CD4-positive, alpha-beta T cell treated with Interleukin-17A for 1 hour (primary cell): ENCODE measurements at regions not wholly inside any gene's neighbourhood (a gene's known extent, or its start where the extent isn't known, plus 50 kb on each side); places are given as distances from the start of the nearest gene placed in this dataset.

Experiments
- DNase-seq: peaks from one replicate; pipeline ENCODE4 v3.0.0-alpha.2; 2020

- DNase-seq, result no peak
Measured at GRCh38 chr5:52504584-52505240, 283.0 kb upstream of the ITGA1 start.

DNA sequence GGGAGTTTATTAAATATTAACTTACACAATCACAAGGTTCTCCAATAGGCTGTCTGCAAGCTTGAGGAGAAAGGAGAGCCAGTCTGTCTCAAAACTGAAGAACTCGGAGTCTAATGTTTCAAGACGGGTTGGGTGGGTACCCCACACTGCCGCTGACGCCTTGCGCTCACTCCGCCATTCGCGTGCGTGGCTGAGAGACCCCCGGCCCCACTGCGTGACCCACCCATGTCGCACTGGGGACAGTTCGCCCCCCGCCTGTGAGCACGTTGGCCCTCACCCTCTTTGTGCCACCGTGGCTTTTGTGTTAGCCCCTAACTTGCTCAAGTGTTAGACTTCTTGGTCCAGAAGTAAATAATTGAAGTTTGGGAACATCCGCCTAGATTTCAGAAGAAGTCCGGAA, 270.0 kb upstream of the ITGA1 start:
- DNase-seq, result no peak

DNA sequence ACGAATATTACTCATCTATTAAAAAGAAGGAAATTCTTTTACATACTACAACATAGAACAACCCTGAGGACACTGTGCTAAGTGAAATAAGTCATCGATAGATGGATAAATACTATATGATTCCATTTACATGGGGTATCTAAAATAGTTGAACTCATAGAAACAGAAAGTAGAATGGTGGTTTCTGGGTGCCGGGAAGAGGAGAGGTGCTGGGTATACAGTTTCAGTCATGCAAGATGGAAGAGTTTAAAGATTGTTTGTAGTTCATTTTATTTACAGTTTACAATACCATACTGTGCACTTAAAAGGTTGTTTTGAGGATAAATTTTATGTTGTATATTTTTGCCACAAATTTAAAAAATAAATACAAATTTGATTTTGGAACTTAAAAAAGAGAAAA, 267.5 kb upstream of the ITGA1 start:
- no peak for DNase-seq

- no peak for DNase-seq
Measured at GRCh38 chr5:52521236-52521635, 266.5 kb upstream of the ITGA1 start.

DNA sequence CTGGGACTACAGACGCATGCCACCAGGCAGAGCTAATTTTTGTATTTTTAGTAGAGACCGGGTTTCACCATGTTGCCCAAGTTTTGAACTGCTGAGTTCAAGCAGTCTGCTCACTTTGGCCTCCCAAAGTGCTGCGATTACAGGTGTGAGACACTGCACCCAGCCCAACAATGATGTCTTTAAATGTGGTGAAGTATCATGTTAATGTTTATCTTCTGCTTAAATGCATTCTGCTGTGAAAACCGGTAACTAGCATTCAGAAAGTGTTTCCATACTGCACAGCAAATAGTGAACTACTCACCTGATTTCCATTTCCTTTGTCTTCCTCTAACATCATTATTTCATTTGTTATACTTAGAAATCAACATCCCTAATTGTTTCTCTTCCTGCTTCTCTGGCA, 264.0 kb upstream of the ITGA1 start:
- no peak for DNase-seq

DNA sequence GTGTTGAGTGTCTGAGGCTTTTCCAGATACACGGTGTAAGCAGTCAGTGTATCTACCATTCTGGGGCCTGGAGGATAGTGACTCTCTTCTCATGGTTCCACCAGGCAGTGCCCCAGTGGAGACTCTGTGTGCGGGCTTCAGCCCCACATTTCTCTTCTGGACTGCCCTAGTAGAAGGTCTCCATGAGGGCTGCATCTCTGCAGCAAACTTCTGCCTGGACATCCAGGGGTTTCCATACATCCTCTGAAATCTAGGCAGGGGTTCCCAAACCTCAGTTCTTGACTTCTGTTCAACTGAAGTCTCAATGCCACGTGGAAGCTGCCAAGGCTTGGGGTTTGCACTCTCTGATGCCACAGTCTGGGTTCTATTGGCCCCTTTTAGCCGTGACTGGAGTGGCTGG, 256.6 kb upstream of the ITGA1 start:
- DNase-seq, result no peak

DNA sequence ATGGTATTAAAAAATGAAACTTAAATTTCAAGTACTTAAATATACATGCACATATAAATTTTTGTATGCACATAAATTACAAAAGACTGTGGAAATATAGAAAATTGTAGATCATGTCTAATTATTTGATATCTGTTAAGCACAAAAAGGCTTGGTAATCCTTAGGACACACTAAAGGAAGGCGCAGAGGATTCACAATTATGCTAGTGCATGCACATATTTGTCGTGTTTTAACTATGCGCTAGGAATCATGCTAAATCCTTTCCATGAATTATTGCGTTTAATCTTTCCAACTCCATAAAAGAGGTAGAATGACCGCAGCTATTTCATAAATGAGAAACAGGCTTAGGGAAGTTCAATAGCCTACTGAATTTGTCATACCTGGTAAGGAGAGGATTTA, 244.1 kb upstream of the ITGA1 start:
- no peak for DNase-seq

DNA sequence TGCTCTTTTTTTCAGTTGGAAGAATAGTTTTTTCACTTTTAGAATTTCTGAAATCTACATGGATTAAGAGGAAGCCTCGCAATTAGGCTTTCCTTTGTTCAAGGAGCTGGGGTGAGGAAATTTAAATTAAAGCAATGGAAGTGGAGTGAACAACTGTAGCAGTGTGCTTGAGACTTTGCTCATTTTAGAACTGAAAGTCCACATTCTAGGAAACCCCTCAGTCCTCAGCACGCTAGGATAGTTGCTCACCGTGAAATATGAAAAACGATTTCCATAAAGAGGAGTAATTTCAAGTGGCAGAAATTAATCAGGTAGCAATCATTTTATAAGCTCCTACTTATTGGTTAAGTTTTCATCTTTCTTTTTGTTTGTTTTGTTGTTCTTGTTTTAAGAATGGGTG, 243.0 kb upstream of the ITGA1 start:
- no peak for DNase-seq

- no peak for DNase-seq
Measured at GRCh38 chr5:52554293-52554692, 233.4 kb upstream of the ITGA1 start.

GRCh38 chr5:52560366-52560765, 227.3 kb upstream of the ITGA1 start:
- DNase-seq, result no peak

DNA sequence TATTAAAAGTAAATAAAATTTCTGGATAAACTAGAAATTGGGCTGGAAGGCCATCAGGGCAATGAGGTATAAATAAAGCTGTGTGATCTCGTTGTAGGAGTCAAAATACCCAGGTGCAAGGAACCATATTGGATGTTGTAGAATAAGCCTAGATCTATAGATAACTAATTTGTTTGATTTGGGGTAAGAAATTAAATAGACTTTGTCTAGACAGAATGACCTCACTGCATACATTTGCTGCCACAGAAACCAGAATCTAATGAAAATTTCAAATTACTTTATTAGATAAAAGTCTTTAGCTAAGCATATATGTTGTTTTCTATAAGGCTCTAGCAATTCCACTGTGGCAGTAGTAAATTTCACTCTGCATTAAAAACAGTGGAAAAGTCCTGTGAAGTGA, 225.2 kb upstream of the ITGA1 start:
- no peak for DNase-seq

DNA sequence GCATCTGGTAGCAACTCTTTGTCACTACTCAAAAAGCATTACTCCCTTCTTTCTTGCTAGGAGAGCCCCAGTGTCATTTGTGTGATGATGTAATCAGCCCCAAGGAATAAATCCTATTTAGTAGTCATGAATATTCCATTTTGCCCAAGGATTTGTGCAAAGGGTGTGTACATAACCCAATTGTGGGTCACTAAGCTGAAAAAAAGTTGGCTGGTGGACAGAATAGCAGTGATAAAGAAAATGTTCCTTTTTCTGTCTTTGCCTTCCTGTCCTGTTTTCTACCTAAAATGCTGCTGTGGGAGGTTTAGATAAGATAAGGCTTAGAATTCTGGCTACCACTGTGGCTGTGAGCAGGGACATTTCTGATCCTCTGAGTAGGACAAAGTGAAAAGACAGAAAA, 223.1 kb upstream of the ITGA1 start:
- no peak for DNase-seq

DNA sequence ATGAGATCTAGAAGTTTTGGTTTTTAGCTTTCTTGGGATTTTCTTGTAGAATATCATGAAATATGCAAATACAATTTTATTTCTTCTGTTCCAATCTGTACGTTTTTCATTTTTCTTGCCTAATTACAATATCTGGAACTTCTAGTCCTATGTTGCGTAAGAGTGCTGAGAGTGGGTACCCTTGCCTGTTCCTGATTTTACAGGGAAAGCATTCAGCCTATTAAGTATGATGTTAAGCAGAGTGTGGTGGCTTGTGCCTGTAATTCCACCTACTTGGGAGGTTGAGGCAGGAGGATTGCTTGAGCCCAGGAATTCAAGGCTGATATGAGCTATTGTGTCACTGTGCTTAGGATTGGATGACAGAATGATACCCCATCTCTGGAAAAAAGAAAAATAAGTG, 210.2 kb upstream of the ITGA1 start:
- no peak for DNase-seq

GRCh38 chr5:52579391-52579790, 208.3 kb upstream of the ITGA1 start:
- no peak for DNase-seq

DNA sequence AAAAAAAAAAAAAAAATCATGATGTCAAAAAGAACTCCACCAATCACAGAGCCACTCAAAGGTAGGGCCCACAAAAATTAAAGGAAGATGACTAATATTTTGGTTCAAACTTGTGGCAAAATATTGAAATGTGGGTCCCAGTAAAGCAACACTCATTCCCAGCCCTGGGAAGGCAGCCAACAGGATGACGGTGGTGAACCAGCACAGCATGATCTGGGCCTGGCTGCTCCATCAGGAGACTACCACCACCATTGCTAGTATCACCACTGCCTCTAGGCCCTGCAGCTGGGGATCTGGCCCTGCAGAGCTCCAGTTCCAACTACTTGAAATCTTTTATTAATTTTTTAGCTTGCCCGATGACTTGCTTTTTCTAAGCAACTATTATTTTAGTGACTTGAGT, 206.8 kb upstream of the ITGA1 start:
- DNase-seq, result no peak

DNA sequence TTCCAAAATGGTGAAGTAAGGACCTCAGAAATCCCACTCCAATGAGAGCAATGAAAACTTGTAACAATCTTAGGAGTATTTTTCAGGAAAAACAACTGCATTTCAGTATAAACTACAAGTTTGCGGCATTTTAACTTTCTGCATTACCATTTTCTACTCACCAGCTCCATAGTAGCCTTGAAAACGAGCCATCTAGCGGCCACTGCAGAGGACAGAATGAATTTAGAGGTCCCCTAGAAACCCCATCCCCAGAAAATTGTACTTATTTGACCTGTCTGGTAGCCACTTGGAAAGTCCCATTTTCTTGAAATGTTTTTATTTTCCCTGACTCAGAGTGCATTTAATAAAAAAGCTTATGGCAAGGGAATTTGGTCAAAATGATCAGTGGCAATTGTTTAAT, 205.4 kb upstream of the ITGA1 start:
- DNase-seq, result no peak

GRCh38 chr5:52587131-52587530, 200.6 kb upstream of the ITGA1 start:
- no peak for DNase-seq

DNA sequence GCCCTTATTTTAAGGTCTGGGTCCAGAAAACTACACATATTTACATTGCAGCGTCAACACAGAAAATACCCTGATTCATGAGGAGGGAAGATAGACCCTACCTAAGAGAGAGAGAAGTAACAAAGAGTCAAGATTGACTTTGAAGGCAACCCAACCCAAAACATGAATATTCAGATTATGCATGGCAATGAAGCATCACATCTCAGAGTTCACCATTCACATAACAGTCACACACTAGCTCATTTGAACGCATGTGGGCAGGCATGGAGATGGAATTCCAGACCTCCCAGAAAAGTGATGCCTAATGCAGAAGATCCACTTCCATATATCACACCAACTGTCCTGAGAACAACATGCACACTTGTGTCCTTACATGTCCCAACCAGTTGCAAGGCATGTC, 190.1 kb upstream of the ITGA1 start:
- DNase-seq, result no peak

GRCh38 chr5:52598968-52599367, 188.7 kb upstream of the ITGA1 start:
- DNase-seq, result no peak

DNA sequence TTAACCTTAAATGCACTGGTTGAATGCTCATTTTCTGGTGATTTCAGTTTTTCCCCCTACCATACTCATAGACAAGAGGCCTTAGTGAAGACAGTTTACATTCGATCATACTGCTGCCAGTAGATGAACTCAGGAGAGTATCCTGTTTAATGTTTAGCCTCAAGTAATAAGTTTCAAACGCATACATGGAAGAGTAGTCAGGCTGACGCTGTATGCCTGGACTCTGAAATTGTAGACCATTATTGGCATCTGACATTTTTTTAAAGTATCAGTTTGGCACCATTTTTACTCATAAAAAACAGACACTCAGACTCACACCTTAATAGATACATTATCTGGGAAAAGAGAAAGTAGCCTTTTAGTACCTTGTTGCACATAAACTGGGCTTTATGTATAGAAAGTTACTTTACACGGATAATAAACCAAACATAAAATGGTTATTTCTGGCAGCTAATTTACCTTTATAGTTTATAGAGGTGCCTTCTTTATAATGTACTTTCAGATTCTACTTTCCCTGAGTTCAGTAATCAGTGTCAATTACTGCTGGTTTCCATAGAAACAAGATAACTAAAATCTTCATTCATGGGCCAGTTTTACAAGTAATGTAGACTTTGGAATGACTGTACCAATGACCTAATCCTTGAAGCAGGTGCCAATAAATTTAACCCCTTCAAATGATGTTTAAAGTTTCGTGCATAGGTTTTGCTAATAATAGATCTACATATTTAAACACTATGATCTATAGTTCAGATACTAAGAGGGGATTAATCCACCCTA, 183.8 kb upstream of the ITGA1 start:
- DNase-seq, result no peak

DNA sequence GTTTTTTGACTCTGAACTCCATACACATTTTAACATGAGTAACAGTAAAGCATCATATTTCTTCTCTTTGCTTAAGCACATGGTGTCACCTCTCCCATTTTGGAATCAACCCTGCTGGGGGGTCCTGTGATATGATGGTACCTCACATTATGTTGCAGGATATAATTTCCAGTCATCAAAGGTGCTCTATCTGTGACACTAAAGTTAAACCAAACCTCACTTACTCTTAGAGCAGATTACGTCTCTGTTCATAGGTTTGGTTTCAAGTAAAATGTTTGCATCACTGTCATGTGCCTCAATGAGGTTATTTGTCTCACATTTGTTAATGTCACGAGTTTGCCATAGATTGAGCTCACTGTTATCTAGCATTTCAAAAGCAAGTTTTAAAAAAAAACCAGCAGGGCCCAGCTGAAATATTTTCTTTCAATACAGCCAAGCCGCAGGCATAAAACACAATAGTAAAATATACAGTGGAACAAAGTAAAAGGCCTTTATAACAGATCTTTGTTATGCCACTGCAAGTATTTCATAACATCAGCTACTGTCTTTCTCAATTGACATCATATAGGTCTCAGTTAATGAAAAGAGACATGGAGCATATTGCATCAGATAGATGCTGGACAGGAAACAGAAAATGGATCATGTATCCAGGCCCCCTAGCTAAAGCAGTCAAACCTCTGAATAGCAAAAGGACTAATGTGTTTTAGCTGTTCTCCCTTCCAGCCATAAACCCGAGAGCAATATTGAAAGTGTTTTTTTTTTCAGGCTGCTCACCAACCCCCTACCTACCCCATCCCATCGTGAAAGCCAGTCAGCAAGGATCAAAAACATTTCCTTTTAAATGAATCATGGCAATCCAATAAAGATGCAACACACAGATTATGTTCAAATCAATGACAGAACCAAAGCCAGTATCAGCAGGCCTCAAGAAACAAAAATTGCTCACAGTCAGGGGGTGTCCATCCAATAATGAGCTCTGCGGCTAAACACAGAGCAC, 182.1 kb upstream of the ITGA1 start:
- DNase-seq, result no peak

DNA sequence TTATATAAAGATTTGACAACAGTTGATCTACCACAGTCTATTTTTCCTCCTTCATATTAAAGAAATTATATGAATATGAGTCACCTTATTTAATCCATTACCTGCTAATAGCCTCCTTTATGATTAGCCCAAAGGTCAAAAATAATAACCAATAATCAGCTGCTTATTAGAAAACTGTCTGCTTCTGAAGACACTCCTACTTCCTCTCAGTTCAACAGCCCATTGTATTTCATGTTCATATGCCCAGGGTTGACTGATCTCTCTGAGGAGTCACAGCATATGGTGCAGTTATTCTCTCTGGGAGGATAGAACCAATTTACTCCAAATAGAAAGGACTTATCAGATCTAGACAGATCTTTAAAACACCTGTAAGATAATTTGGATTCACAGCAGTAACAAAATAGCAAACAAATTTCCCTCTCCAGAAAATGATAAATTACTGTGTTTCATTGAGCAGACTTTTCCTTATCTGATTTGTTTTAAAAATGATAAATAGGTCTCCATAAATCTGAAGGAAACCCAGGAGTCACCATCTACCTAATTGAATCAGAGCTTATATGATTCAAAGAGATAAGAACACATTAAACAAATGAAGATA, 180.4 kb upstream of the ITGA1 start:
- DNase-seq, result no peak

GRCh38 chr5:52620315-52620714, 167.4 kb upstream of the ITGA1 start:
- DNase-seq, result no peak
